OCI-LY1 (cell line): ENCODE measurements at regions not wholly inside any gene's neighbourhood (a gene's known extent, or its start where the extent isn't known, plus 50 kb on each side); places are given as distances from the start of the nearest gene placed in this dataset.

Experiments used
- H2AFZ ChIP-seq: fragments of 200-600 bp; sonication (generic), shearing (Covaris generic); 2 replicates; pipeline ENCODE4 v1.6.0; 2014; ENCODE audit warnings: antibody characterized with exemption, mild to moderate bottlenecking, low read length
- H3F3A ChIP-seq: fragments of 200-600 bp; sonication (generic), shearing (Covaris generic); 2 replicates; pipeline ENCODE4 v1.6.0; 2014; ENCODE audit warnings: mild to moderate bottlenecking, antibody characterized with exemption, low read length, moderate library complexity; ENCODE audit not compliant: insufficient read depth
- H3K27ac ChIP-seq: fragments of 200-600 bp; sonication (generic); 2 replicates; pipeline ENCODE4 v1.5.1; 2014; ENCODE audit warnings: low read length, mixed run types, mild to moderate bottlenecking, low read depth; ENCODE audit not compliant: poor library complexity, severe bottlenecking
- H3K27me3 ChIP-seq: fragments of 200-600 bp; sonication (generic); 2 replicates; pipeline ENCODE4 v1.6.0; 2014; ENCODE audit warnings: antibody characterized with exemption, mild to moderate bottlenecking, low read length, moderate library complexity; ENCODE audit not compliant: insufficient read depth
- H3K36me3 ChIP-seq: fragments of 200-600 bp; sonication (generic); 2 replicates; pipeline ENCODE4 v1.6.1; 2014; ENCODE audit warnings: mild to moderate bottlenecking, antibody characterized with exemption, low read length, moderate library complexity, mixed read lengths; ENCODE audit not compliant: insufficient read depth
- H3K4me1 ChIP-seq: fragments of 200-600 bp; sonication (generic); 2 replicates; pipeline ENCODE4 v1.5.1; 2014; ENCODE audit warnings: mild to moderate bottlenecking, low read length, moderate library complexity; ENCODE audit not compliant: insufficient read depth, severe bottlenecking
- H3K4me2 ChIP-seq: fragments of 200-600 bp; sonication (generic), shearing (Covaris generic); 2 replicates; pipeline ENCODE4 v1.6.1; 2014; ENCODE audit warnings: low read length
- H3K4me3 ChIP-seq: fragments of 200-600 bp; sonication (generic); 2 replicates; pipeline ENCODE4 v1.5.1; 2014; ENCODE audit warnings: low read length, low read depth, mild to moderate bottlenecking, mixed read lengths; ENCODE audit not compliant: poor library complexity, severe bottlenecking
- H3K79me2 ChIP-seq: fragments of 200-600 bp; shearing (Covaris generic); 2 replicates; pipeline ENCODE4 v1.6.1; 2016; ENCODE audit warnings: mixed run types, low read length, mixed read lengths; ENCODE audit not compliant: insufficient read depth
- H3K9ac ChIP-seq: fragments of 200-600 bp; sonication (generic), shearing (Covaris generic); 2 replicates; pipeline ENCODE4 v1.6.1; 2014; ENCODE audit warnings: mild to moderate bottlenecking, low read length, mixed read lengths
- H3K9me2 ChIP-seq: fragments of 200-600 bp; sonication (generic), shearing (Covaris generic); 2 replicates; pipeline ENCODE4 v1.6.1; 2014; ENCODE audit warnings: low read depth, mild to moderate bottlenecking, low read length, mixed read lengths
- H3K9me3 ChIP-seq: fragments of 200-600 bp; shearing (Covaris generic); 2 replicates; pipeline ENCODE4 v1.6.1; 2014; ENCODE audit warnings: low read length, mixed read lengths
- H4K20me1 ChIP-seq: fragments of 200-600 bp; sonication (generic), shearing (Covaris generic); 2 replicates; pipeline ENCODE4 v1.6.0; 2016; ENCODE audit warnings: mild to moderate bottlenecking, low read length; ENCODE audit not compliant: insufficient read depth
- EZH2 ChIP-seq: fragments of 200-600 bp; sonication (generic), shearing (Covaris generic); IDR thresholded peaks from 2 replicates; pipeline ENCODE4 v1.8.0; 2017; ENCODE audit warnings: borderline replicate concordance, mixed run types, mild to moderate bottlenecking, antibody characterized with exemption, low read length, moderate library complexity, mixed read lengths
- TF ChIP-seq, protein P1 (sequence below): fragments of 200-600 bp; sonication (generic), shearing (Covaris generic); IDR thresholded peaks from 2 replicates; pipeline ENCODE4 v1.5.1; 2017; ENCODE audit warnings: mild to moderate bottlenecking, antibody characterized with exemption, low read length, moderate library complexity, mixed read lengths

DNA sequence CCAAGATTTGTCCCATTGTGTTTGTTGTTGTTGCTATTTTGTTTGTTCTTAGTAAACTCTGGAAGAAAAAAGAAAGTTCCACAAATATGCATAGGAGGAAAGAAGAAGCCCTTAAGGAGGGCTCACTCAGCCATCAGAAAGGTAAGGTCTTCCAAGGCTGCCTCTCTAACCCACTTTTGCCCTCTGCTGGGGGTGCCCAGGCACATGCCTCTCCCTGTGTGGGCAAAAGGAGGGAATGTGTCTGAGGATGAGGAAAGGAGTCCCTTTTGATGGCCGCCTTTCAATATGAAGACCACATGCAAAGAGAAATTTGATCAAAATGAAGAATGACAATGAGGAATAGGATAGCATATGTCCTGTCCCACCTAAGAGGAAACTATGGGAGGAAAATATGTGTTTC is 248.2 kb upstream of the POU3F2 start:
- Histone ChIP-seq H3K9me2 (no peaks in the 10 kb centered on the region), H3K27me3 (no peaks in the 10 kb centered on the region), H3K36me3 (no peaks in the 10 kb centered on the region), H3F3A (no peaks in the 10 kb centered on the region), H3K9me3 (no peaks in the 10 kb centered on the region), H3K27ac (no peak overlapping the region), H3K4me2 (no peak overlapping the region), H3K4me1 (no peaks in the 10 kb centered on the region), H2AFZ (no peak overlapping the region), H3K9ac (no peak overlapping the region), H3K4me3 (no peak overlapping the region), H4K20me1 (no peaks in the 10 kb centered on the region), H3K79me2 (no peaks in the 10 kb centered on the region)
- TF ChIP-seq, protein P1, sequence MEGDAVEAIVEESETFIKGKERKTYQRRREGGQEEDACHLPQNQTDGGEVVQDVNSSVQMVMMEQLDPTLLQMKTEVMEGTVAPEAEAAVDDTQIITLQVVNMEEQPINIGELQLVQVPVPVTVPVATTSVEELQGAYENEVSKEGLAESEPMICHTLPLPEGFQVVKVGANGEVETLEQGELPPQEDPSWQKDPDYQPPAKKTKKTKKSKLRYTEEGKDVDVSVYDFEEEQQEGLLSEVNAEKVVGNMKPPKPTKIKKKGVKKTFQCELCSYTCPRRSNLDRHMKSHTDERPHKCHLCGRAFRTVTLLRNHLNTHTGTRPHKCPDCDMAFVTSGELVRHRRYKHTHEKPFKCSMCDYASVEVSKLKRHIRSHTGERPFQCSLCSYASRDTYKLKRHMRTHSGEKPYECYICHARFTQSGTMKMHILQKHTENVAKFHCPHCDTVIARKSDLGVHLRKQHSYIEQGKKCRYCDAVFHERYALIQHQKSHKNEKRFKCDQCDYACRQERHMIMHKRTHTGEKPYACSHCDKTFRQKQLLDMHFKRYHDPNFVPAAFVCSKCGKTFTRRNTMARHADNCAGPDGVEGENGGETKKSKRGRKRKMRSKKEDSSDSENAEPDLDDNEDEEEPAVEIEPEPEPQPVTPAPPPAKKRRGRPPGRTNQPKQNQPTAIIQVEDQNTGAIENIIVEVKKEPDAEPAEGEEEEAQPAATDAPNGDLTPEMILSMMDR = no peak
- TF ChIP-seq EZH2 = no peak

DNA sequence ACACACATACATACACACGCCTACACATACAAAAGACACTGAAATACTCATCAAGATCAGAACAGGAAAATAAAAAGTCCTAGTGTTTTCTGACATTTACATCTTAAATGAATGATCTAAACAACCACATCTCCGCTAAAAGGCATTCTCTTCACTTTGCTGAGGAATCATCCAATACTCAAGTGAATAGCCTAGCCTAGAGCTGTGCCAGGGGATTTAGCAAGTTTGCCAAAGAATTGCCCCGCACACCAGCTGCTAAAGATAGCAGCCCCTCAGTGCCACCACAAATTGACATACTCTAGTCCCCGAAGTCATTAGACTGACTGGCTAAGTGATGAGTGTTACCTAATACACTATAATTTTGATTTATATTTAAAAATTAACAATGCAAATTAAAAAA is 246.8 kb upstream of the POU3F2 start:
- no peak overlapping the region for H3K27ac ChIP-seq
- TF ChIP-seq, protein P1 = no peak
- TF ChIP-seq EZH2 = no peak
- no peaks in the 10 kb centered on the region for H4K20me1 ChIP-seq
- no peaks in the 10 kb centered on the region for H3K79me2 ChIP-seq
- H3K9me3 ChIP-seq = no peaks in the 10 kb centered on the region
- H3K9ac ChIP-seq = no peak overlapping the region
- H3K36me3 ChIP-seq = no peaks in the 10 kb centered on the region
- H3K4me2 ChIP-seq = no peak overlapping the region
- no peak overlapping the region for H2AFZ ChIP-seq
- H3F3A ChIP-seq = no peaks in the 10 kb centered on the region
- H3K9me2 ChIP-seq = no peaks in the 10 kb centered on the region
- no peaks in the 10 kb centered on the region for H3K4me1 ChIP-seq
- H3K4me3 ChIP-seq = no peak overlapping the region
- H3K27me3 ChIP-seq = no peaks in the 10 kb centered on the region

DNA sequence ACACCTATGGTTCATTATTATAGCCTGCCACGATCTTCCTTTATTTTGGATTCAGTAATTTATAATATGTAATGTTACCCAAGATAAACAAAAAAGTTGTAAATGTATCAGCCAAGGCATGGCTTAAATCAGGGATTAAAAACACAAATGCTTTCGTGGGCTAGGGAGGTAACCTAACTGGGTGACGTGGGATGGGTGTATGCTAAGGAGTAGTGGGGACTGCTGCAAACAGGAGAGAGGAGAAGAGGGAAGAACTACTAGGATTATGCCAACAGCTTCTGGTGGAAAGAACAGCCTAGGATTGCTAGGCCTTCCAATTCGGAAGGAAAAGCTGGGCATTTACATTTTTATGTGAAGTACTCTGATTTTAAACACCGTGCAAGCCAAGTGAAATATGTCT is 244.8 kb upstream of the POU3F2 start:
- H3K27me3 ChIP-seq = no peaks in the 10 kb centered on the region
- H3F3A ChIP-seq = no peaks in the 10 kb centered on the region
- H3K9me2 ChIP-seq = no peaks in the 10 kb centered on the region
- H3K79me2 ChIP-seq = no peaks in the 10 kb centered on the region
- H3K36me3 ChIP-seq = no peaks in the 10 kb centered on the region
- no peaks in the 10 kb centered on the region for H3K9me3 ChIP-seq
- H3K9ac ChIP-seq = no peak overlapping the region
- no peaks in the 10 kb centered on the region for H4K20me1 ChIP-seq
- H3K27ac ChIP-seq = no peak overlapping the region
- H3K4me3 ChIP-seq = no peak overlapping the region
- H2AFZ ChIP-seq = no peak overlapping the region
- H3K4me2 ChIP-seq = no peak overlapping the region
- H3K4me1 ChIP-seq = no peaks in the 10 kb centered on the region
- TF ChIP-seq EZH2 = no peak
- TF ChIP-seq, protein P1 = no peak
